ENCODE measurements at regions not wholly inside any gene's neighbourhood (a gene's known extent, or its start where the extent isn't known, plus 50 kb on each side); places are given as distances from the start of the nearest gene placed in this dataset.

DNA sequence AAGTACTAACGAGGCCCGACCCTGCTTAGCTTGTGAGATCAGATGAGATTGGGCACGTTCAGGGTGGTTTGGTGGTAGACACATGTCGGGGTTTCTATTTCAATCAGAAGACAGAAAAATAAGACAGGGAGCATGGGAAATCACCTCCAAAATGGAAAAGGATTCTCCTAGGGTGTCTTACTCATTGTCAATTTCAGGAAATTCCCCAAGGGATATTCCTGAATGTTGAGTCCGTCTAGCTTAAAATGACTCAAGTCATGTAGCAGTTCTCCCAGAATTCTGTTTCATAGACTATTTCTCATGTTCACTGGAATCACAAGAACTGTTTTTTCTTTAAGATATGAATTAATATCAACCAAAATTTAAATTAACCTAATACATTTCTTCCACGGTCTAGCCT, 380.1 kb downstream of the EFNB2 start:
- DNase-seq (ENCODE audit: low read depth): no peak
- POLR2A ChIA-PET: no interaction called here
- H3K27me3 ChIP-seq (ENCODE audit: control insufficient read depth, insufficient read depth, low read length): no peaks in the 10 kb centered on the region
- CTCF ChIA-PET: no interaction called here
- H3K36me3 ChIP-seq (ENCODE audit: control insufficient read depth, insufficient read depth, low read length): no peaks in the 10 kb centered on the region
- H3K4me3 ChIP-seq (ENCODE audit: low read depth, low read length): no peak overlapping the region
- no peak for TF ChIP-seq CTCF (IDR thresholded peaks at IDR 0.05; ENCODE audit: insufficient read depth, low read depth, low read length)

DNA sequence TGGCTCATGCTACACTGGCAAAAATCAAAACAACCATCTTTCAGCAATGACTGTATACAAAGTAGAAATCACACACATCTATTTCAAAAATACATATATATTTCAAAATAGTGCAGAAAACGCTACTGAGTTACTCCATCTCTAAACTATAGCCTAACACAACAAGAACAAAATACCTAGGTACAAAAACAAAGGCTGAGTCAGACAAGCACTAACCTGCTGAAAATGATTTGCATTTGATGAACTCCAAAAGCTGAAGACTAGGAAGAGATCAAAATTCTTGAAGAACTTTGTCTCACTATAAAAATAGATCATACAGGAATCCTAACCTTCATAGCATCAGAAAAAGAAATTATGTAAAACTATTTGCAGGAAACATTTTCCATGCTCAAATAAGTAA, 381.6 kb downstream of the EFNB2 start:
- no peak for DNase-seq (ENCODE audit: low read depth)
- Histone ChIP-seq H3K4me3 (ENCODE audit: low read depth, low read length) (no peak overlapping the region), H3K27me3 (ENCODE audit: control insufficient read depth, insufficient read depth, low read length) (no peaks in the 10 kb centered on the region), H3K36me3 (ENCODE audit: control insufficient read depth, insufficient read depth, low read length) (no peaks in the 10 kb centered on the region)
- POLR2A ChIA-PET: no interaction called here
- TF ChIP-seq CTCF (IDR thresholded peaks at IDR 0.05; ENCODE audit: insufficient read depth, low read depth, low read length): no peak
- CTCF ChIA-PET: interaction anchor here (0.6 kb wide), 1 partner anchor 58 kb away, joined by 3 read pairs; no protein-coding TSS in a partner anchor

GRCh38 chr13:106153041-106153440, 382.4 kb downstream of the EFNB2 start:
- no peak for TF ChIP-seq CTCF (IDR thresholded peaks at IDR 0.05; ENCODE audit: insufficient read depth, low read depth, low read length)
- POLR2A ChIA-PET: no interaction called here
- no peaks in the 10 kb centered on the region for H3K36me3 ChIP-seq (ENCODE audit: control insufficient read depth, insufficient read depth, low read length)
- CTCF ChIA-PET: interaction anchor here (0.7 kb wide), 1 partner anchor 9 kb away, joined by 3 read pairs; no protein-coding TSS in a partner anchor
- no peak overlapping the region for H3K4me3 ChIP-seq (ENCODE audit: low read depth, low read length)
- H3K27me3 ChIP-seq (ENCODE audit: control insufficient read depth, insufficient read depth, low read length): no peaks in the 10 kb centered on the region
- no peak for DNase-seq (ENCODE audit: low read depth)

DNA sequence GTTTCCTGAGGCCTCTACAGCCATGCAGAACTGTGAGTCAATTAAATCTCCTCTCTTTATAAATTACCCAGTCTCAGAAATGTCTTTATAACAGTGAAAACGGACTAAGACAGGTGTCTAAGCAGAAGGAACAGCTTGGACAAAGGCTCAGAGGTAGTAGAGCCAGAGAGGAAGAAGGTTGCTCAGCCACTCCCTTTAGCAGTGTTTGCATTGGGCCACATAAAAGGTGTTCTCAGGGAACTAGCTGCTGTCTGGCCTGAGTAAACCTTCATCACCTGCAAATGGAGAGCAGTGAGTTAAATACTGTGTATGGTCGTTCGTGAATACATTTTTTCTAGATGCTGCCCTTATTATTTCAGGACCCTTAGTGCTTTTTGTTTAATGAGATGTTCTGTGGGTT, 383.4 kb downstream of the EFNB2 start:
- H3K27me3 ChIP-seq (ENCODE audit: control insufficient read depth, insufficient read depth, low read length): no peaks in the 10 kb centered on the region
- no peaks in the 10 kb centered on the region for H3K36me3 ChIP-seq (ENCODE audit: control insufficient read depth, insufficient read depth, low read length)
- no peak for TF ChIP-seq CTCF (IDR thresholded peaks at IDR 0.05; ENCODE audit: insufficient read depth, low read depth, low read length)
- ChIA-PET POLR2A (interaction anchor here (1.0 kb wide), 1 partner anchor 8 kb away, joined by 3 read pairs; no protein-coding TSS in a partner anchor), CTCF (interaction anchor here (0.6 to 1.7 kb wide), 3 partner anchors 60 to 384 kb away, joined by 3 to 6 read pairs (median 4); no protein-coding TSS in a partner anchor)
- no peak overlapping the region for H3K4me3 ChIP-seq (ENCODE audit: low read depth, low read length)
- DNase-seq (ENCODE audit: low read depth): no peak

DNA sequence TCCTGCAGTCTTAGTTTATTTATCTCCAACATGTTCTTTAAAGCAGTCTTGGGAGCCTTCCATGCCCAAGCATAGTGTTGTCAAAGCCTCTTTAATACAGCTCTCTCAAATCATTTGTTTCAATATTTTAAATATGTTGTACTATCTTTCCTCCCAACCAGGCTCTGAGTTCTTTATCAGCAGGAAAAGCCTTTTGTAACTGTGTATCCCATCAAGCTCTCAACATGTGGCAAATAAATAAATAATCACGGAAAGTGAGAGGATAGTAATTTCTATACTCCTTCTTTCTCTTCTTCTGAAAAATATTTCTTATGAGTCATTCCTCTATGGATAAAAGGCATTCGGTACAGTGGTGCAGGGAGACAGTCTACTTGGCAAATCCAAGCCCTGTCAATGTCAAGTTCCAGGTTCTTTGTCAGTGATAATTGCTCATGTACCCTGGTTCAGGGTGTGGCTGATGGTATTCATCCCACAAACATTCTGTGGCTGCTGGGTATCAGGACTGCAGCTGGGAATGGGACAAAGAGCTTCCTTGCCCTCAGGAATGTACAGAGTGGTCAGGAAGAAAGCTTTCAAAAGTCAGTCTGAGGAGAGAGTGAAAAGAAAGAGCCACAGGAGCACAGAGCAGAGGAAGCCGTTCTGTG, 384.3 kb downstream of the EFNB2 start:
- ChIA-PET CTCF (interaction anchor here (0.9 to 1.7 kb wide), 3 partner anchors 19 to 385 kb away, joined by 3 to 4 read pairs (median 3); no protein-coding TSS in a partner anchor), POLR2A (interaction anchor here (0.6 to 1.0 kb wide), 2 partner anchors 9 to 119 kb away, joined by 3 to 4 read pairs; no protein-coding TSS in a partner anchor)
- H3K36me3 ChIP-seq (ENCODE audit: control insufficient read depth, insufficient read depth, low read length): no peaks in the 10 kb centered on the region
- TF ChIP-seq CTCF (IDR thresholded peaks at IDR 0.05; ENCODE audit: insufficient read depth, low read depth, low read length): no peak
- DNase-seq (ENCODE audit: low read depth): peak; percentile 74
- no peaks in the 10 kb centered on the region for H3K27me3 ChIP-seq (ENCODE audit: control insufficient read depth, insufficient read depth, low read length)
- no peak overlapping the region for H3K4me3 ChIP-seq (ENCODE audit: low read depth, low read length)

Data from BJ (cell line).